Keratinocyte (primary cell): ENCODE measurements at regions not wholly inside any gene's neighbourhood (a gene's known extent, or its start where the extent isn't known, plus 50 kb on each side); places are given as distances from the start of the nearest gene placed in this dataset.

ENCODE experiments used
- DNase-seq: peaks from one replicate; pipeline ENCODE4 v3.0.0-alpha.2; 2011; ENCODE audit warnings: low read depth, missing footprints, low spot score
- FAIRE-seq: peaks from 2 replicates; lab custom pipeline; 2011; peaks lifted over from hg19 to GRCh38; lab: Jason Lieb, UNC
- H2AFZ ChIP-seq: 2 replicates; pipeline ENCODE4 v1.6.0; 2012; ENCODE audit warnings: low read length, control low read depth, inconsistent platforms; ENCODE audit not compliant: control insufficient read depth
- H3K27ac ChIP-seq: 2 replicates; pipeline ENCODE4 v1.5.1; 2011; ENCODE audit warnings: low read length; ENCODE audit not compliant: control insufficient read depth, insufficient read depth
- H3K27me3 ChIP-seq: 3 replicates; pipeline ENCODE4 v1.6.0; 2011; ENCODE audit warnings: low read length; ENCODE audit not compliant: control insufficient read depth, insufficient read depth; ENCODE audit errors: extremely low read depth
- H3K36me3 ChIP-seq, 2 experiments: 2 replicates in 1 of 2; 3 replicates in 1 of 2; pipeline ENCODE4 v1.5.1; 2011; ENCODE audit warnings: low read length in 2 of 2, mild to moderate bottlenecking in 1 of 2; ENCODE audit not compliant: control insufficient read depth in 2 of 2, insufficient read depth in 2 of 2; ENCODE audit errors: extremely low read depth in 1 of 2
- H3K4me1 ChIP-seq: 3 replicates; pipeline ENCODE4 v1.5.1; 2011; ENCODE audit warnings: low read length; ENCODE audit not compliant: control insufficient read depth, insufficient read depth; ENCODE audit errors: extremely low read depth
- H3K4me2 ChIP-seq: 3 replicates; pipeline ENCODE4 v1.6.0; 2011; ENCODE audit warnings: low read depth, low read length; ENCODE audit not compliant: control insufficient read depth, insufficient read depth; ENCODE audit errors: extremely low read depth
- H3K4me3 ChIP-seq, 3 experiments: fragments of 200-600 bp in 1 of 3; sonication (generic) in 1 of 3; 2 replicates in 2 of 3; 3 replicates in 1 of 3; pipeline ENCODE4 v1.5.1; 2011 to 2016; ENCODE audit warnings: low read length in 3 of 3, mild to moderate bottlenecking in 3 of 3, control low read depth in 2 of 3, inconsistent platforms in 1 of 3, low read depth in 1 of 3, mixed read lengths in 1 of 3, mixed run types in 1 of 3, moderate library complexity in 1 of 3; ENCODE audit not compliant: control insufficient read depth in 2 of 3, insufficient read depth in 2 of 3; ENCODE audit errors: extremely low read depth in 1 of 3
- H3K79me2 ChIP-seq: 2 replicates; pipeline ENCODE4 v1.6.0; 2012; ENCODE audit warnings: low read length; ENCODE audit not compliant: control insufficient read depth, insufficient read depth
- H3K9ac ChIP-seq: 3 replicates; pipeline ENCODE4 v1.6.0; 2011; ENCODE audit warnings: low read length; ENCODE audit not compliant: control insufficient read depth, insufficient read depth; ENCODE audit errors: extremely low read depth
- H3K9me1 ChIP-seq: 3 replicates; pipeline ENCODE4 v1.6.0; 2011; ENCODE audit warnings: low read length; ENCODE audit not compliant: control insufficient read depth, insufficient read depth; ENCODE audit errors: extremely low read depth
- H3K9me3 ChIP-seq: 2 replicates; pipeline ENCODE4 v1.5.1; 2012; ENCODE audit warnings: low read depth, low read length; ENCODE audit not compliant: control insufficient read depth
- H4K20me1 ChIP-seq: 3 replicates; pipeline ENCODE4 v1.6.0; 2011; ENCODE audit warnings: low read length; ENCODE audit not compliant: control insufficient read depth, insufficient read depth; ENCODE audit errors: extremely low read depth
- CTCF ChIP-seq, 3 experiments: IDR thresholded peaks in 1 of 3; conservative IDR thresholded peaks in 1 of 3; optimal IDR thresholded peaks in 1 of 3; 2 replicates in 2 of 3; 3 replicates in 1 of 3; pipeline versions ENCODE3 to v1.5.1; 2011; ENCODE audit warnings: low read length in 3 of 3, mild to moderate bottlenecking in 3 of 3, moderate library complexity in 2 of 3, control low read depth in 1 of 3, inconsistent platforms in 1 of 3; ENCODE audit not compliant: insufficient read depth in 2 of 3; ENCODE audit errors: extremely low read depth in 1 of 3
- EZH2 ChIP-seq: IDR thresholded peaks from one replicate; pipeline ENCODE4 v1.6.1; 2012; ENCODE audit warnings: inconsistent platforms, mild to moderate bottlenecking, low read length, moderate library complexity
- dilution Hi-C: fragments of 300-500 bp; cut with MboI; formaldehyde crosslinking; loops from one replicate; pipeline ENCODE4 v1.7.0; 2020; ENCODE audit warnings: low sequenced_read_pairs; ENCODE audit not compliant: extremely low pct_ligation_motif_present

- dilution Hi-C loops, result no loop called here
Measured at GRCh38 chr11:95375451-95375850, 144.4 kb upstream of the SESN3 start.

GRCh38 chr11:95374105-95374504 lies 143.1 kb upstream of the SESN3 start:
- H3K79me2 ChIP-seq, result no peaks in the 10 kb centered on the region
- no peaks in the 10 kb centered on the region for H3K27me3 ChIP-seq
- H3K9me1 ChIP-seq, result no peaks in the 10 kb centered on the region
- no peak overlapping the region for H3K4me2 ChIP-seq
- H2AFZ ChIP-seq, result no peak overlapping the region
- dilution Hi-C loops, result no loop called here
- H4K20me1 ChIP-seq, result no peaks in the 10 kb centered on the region
- no peaks in the 10 kb centered on the region for H3K36me3 ChIP-seq
- DNase-seq, result no peak
- no peak for TF ChIP-seq CTCF (optimal IDR thresholded peaks at IDR 0.05 in 1 of 3, IDR thresholded peaks at IDR 0.05 in 1 of 3, conservative IDR thresholded peaks at IDR 0.05 in 1 of 3; ENCODE audit: extremely low read depth in 1 of 3, insufficient read depth in 2 of 3, low read length in 3 of 3)
- TF ChIP-seq EZH2, result no peak
- no peak for FAIRE-seq
- H3K9me3 ChIP-seq, result no peaks in the 10 kb centered on the region
- H3K4me3 ChIP-seq, result no peak overlapping the region
- no peak overlapping the region for H3K9ac ChIP-seq
- H3K27ac ChIP-seq, result no peak overlapping the region
- H3K4me1 ChIP-seq, result peaks cover 12% of the 10 kb centered on the region

More at GRCh38 chr11:95375451-95375850, 144.4 kb upstream of the SESN3 start:
- no peak for DNase-seq
- H3K9ac ChIP-seq, result no peak overlapping the region
- H3K27me3 ChIP-seq, result no peaks in the 10 kb centered on the region
- H3K4me1 ChIP-seq, result peaks cover 12% of the 10 kb centered on the region
- no peak overlapping the region for H3K4me2 ChIP-seq
- H3K9me3 ChIP-seq, result no peaks in the 10 kb centered on the region
- TF ChIP-seq CTCF (optimal IDR thresholded peaks at IDR 0.05 in 1 of 3, IDR thresholded peaks at IDR 0.05 in 1 of 3, conservative IDR thresholded peaks at IDR 0.05 in 1 of 3; ENCODE audit: extremely low read depth in 1 of 3, insufficient read depth in 2 of 3, low read length in 3 of 3) (no peak), EZH2 (no peak)
- no peaks in the 10 kb centered on the region for H4K20me1 ChIP-seq
- H3K4me3 ChIP-seq, result no peak overlapping the region
- no peak overlapping the region for H2AFZ ChIP-seq
- no peaks in the 10 kb centered on the region for H3K36me3 ChIP-seq
- H3K9me1 ChIP-seq, result no peaks in the 10 kb centered on the region
- no peaks in the 10 kb centered on the region for H3K79me2 ChIP-seq
- H3K27ac ChIP-seq, result no peak overlapping the region
- no peak for FAIRE-seq
